Pulmonary artery endothelial cell (primary cell): ENCODE measurements at regions not wholly inside any gene's neighbourhood (a gene's known extent, or its start where the extent isn't known, plus 50 kb on each side); places are given as distances from the start of the nearest gene placed in this dataset.
"Not testable (repeated sequence)": the region's sequence is repeated elsewhere in the genome, so short reads cannot be mapped to it uniquely, and the experiment has no call there.

Source experiments
- DNase-seq: peaks from one replicate; pipeline ENCODE4 v3.0.0-alpha.2; 2011; ENCODE audit warnings: low read depth, low spot score

DNA sequence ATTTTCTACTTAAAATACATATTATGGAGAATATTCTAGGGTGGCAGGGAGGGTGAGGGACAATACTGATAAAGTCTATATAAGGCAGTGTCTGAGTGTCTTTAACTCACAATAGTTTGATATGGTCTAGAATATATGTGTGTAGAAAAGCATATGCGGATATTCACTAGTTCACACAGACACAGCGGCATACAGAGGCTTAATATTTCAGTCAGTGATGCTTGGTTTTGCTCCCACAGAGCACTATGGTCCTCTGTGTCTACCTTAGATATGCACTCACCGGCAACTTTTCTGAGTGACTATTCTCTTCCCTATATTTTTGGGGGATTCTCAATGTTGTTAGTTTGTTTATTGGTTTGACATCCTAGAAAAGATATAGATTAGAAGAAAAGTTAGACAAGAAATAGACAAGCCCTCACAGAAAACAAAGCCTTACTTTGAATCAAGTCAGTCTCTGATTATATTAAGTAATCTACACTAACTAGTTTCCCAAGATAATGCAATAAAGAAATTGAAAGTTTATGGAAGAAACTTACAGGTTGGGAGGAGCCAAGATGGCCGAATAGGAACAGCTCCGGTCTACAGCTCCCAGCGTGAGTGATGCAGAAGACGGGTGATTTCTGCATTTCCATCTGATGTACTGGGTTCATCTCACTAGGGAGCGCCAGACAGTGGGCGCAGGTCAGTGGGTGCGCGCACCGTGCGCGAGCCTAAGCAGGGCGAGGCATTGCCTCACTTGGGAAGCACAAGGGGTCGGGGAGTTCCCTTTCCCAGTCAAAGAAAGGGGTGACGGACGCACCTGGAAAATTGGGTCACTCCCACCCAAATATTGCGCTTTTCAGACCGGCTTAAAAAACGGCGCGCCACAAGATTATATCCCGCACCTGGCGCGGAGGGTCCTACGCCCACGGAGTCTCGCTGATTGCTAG is 578.4 kb upstream of the FOXG1 start:
- DNase-seq, result not testable (repeated sequence)

DNA sequence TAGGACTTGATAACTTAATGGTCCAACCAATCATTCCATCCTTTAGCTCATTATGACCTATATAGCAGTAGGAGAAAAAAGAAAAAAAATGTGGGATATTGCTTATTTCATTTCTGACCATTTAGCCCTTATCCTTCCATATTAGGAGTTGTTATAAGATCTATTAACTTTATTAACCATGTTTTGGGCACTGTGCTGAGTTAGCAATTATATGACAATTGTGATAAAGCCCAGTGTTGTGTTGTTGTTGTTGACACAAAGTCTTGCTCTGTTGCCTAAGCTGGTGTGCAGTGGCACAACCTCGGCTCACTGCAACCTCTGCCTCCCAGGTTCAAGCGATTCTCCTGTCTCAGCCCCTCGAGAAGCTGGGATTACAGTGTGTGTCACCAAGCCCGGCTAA is 569.7 kb upstream of the FOXG1 start:
- no peak for DNase-seq

DNA sequence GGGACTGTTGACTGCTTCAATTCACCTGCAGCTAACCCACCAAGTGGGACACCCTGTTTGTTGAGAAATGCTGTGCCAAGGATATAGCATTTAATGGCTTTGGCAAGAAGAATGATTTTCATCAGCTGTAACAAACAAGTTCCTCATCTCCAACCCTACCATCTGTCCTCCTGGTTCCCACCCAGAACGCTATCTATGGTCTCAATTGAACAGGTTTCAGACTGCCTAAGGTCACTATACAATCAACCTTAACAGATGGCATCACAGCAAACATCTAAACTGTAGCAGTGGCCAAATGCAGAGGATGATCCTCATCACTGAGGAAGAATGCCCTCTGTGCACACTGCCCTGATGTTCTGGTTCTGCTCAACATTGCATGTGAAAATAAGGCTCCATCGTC is 546.2 kb upstream of the FOXG1 start:
- no peak for DNase-seq

DNA sequence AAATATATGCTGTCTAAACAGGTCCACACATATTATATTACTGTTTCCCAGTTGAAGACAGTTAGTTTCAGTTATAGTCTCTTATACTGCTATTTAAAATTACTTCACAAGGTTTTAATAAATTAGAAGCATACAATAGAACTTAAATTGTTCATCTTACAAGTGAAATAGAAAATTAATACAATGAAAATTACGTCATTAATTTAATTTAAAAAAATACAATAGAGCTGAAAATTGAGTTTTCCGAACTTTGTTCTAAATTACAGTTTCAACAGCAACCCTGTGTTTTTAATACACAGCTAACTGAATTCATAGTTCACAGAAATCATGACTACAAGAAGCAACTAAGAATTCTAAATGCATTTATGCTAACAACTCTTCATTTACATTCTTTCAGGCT is 525.7 kb upstream of the FOXG1 start:
- no peak for DNase-seq

DNA sequence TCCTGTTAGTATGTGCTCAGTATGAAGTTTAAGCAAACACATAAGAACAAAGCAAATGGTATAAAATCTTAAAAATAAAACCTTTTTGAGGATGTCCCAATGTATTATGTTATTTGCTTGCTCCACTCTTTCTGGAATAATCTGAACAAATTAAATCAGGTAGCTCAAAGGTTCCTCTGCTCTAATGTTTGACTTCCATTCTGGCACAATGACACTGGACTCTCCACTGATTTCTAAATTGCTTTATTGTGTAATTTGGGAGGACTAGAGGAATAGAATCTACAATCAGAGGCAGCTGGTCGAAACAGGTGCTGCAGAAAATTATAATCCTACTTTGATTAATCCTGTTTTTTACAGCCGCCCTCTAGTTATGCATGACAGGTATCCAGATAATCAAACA is 523.7 kb upstream of the FOXG1 start:
- DNase-seq, result no peak

DNA sequence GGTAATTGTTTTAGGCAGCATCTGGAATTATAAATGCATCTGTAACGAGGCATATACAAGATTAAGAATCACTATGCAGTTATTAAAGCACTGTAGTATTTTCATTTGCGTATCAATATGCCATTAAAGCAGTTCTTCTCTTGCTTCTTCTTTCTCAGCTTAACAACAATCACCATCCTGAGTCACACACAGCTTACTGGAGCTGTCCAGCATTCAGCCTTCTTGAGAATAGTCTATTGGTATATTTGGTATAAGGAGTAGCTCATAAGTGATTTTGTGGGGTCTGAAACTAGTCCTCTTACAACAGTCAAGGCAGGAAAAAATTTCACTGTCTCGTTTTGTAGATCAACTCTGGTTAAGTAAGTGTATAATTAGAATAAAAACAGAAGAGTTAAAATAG is 523.0 kb upstream of the FOXG1 start:
- no peak for DNase-seq

DNA sequence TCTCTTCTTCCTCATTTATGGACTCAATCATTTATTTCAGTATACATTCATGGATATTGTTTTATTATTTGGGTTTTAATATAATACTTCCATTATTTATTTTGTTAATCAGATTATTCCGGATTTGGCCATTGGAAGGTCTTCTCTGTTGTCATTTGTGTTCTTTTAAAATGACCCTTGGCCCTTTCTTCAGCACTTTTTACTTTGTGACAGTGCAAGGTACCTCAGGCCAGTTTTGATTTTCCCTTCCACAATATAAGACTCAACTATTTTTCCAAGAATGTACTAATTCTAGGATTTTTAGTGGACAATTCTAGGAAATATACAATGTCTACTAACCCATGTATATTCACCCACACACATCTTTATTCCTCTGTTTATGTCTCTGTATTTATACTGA is 521.4 kb upstream of the FOXG1 start:
- no peak for DNase-seq

DNA sequence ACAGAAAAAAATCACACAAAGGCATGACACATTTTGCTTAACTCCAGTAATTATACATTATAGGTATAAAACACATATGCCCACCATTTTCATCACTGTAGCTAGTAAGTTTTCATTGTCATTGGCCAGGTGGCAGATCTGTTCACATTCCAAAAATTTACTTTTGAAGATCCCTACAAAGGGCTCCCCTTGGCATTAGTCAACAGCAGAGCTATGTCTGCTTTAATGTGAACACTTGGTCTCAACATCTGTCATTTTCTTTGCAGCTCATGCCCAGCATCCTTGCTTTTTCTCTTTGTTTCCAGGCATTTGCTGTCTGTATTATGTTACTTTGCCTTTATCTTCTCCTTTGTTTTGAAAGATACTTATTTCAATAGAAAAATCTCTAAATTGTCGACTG is 519.1 kb upstream of the FOXG1 start:
- no peak for DNase-seq

DNA sequence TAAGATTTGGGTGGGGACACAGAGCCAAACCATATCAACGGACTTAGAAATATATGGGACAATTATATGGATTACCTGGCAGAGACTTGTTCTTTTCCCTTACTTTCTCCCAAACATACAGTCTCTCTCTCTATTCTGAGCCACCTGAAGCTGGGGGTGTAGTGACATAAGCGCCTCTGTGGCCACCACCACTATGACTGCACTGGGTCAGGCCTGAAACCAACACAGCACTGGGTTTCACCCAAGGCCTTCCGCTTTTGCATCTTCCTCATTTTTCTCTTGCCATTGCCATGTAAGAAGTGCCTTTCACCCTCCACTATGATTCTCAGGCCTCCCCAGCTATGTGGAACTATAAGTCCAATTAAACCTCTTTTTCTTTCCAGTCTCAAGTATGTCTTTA is 514.5 kb upstream of the FOXG1 start:
- DNase-seq, result not testable (repeated sequence)

DNA sequence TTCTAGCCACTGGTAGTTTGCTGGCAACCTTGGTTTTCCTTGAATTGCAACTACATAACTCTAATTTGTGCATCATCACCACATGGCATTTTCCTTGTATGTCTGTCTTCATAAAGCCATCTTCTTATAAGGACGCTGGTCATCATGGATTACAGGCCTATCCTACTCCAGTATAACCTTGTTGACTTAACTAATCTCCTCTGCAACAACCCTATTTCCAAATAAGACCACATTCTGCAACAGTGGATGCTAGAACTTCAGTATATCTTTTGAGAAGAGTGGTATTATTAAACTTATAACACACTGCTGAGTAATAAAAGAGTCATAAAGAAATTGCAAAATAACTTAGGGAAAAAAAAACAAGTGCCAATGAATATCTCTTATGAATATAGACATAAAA is 511.8 kb upstream of the FOXG1 start:
- DNase-seq, result no peak

DNA sequence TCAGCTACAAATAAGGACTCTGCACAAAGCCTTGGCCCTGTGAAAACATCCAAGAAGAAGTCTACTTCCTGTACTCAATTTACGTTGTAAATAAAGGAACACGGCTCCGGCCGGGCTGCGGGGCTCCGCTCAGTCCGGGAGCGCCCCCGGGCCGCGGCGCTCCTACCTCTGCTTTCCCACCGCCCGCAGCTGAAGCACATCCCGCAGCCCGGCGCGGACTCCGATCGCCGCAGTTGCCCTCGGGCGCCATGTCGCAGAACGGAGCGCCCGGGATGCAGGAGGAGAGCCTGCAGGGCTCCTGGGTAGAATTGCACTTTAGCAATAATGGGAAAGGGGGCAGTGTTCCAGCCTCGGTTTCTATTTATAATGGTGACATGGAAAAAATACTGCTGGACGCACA is 502.3 kb upstream of the FOXG1 start:
- DNase-seq, result no peak

DNA sequence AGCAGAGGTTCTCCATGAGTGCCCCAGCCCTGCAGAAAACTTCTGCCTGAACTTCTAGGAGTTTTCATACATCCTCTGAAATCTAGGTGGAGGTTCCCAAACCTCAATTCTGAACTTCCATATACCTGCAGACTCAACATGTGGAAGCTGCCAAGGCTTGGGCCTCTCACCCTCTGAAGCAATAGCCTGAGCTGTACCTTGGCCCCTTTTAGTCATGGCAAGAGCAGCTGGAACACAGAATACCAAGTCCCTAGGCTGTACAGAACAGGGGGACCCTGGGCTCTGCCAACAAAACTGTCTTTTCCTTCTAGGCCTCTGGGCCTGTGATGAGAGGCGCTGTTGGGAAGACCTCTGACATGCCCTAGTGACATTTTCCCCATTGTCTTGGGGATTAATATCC is 494.3 kb upstream of the FOXG1 start:
- DNase-seq, result no peak

DNA sequence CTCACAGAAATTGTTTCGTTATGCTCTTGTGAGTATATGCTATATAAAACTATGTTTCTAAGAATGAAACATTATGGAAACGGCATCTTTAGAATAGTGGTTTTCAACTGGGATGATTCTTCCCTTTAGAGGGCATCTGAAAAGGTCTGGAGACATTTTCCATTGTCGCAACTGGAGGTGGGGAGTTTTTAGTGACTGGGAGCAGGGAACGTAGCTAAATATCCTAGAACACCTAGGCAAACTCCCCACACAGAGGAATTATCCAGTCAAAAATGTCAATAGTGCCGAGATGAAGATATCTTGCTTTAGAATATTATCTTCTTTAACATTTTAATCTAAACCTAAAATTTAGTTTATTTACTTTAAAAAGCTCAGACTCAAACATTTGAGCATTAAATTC is 486.1 kb upstream of the FOXG1 start:
- DNase-seq, result no peak

DNA sequence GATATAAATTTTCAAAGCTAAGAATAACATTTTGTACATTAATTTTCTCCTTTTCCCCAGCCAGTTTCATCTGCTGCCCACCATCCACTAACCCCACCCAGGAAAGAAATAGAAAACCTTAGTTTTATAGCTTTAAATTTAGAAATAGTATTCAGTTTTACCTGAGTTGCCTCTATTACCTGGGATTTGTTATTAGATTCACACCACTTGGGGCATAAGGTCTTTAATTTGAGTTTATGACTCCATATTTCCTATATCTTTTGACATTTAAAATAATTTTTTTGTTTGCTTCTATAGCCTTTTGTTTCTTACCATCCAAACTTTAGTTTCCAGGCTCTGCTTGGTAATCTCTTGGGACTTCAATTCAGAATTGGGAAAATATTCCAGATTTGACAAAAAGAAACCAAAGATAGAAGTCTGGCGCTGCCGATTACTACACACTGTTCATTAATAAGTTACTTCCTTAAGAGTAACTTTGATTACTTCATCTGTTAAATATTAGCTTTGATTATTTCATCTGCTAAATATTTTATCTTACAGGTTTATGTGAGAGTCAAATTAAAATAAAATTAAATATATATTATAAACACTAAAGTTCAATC is 485.5 kb upstream of the FOXG1 start:
- no peak for DNase-seq

DNA sequence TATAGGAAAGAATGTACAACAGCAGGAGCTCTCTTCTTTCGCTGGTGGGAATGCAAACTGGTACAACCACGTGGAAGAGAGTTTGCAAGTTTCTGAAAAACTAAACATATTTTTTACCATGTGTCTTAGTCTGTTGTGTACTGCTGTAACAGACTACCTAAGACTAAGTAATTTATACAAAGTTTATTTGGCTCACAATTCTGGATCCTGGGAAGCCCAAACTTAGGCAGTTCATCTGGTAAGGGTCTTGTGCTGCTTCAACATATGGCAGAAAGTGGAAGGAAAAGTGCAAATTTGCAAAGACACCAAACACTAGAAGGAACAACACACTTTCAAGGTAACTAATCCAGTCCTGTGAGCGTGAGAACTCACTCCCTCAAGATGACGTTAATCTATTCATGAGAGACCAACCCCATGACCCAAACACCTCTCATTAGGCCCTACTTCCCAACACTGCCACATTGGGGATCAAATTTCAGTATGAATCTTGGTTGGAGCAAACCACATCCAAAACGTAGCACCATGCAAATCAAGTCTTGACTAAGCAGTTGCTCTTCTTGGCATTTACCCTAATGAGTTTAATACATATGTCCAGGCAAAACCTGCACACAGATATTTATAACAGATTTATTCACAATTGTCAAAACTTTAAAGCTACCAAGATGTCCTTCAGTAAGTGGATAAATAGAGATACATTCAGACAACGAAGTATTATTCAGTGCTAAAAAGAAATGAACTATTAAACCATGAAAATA is 481.9 kb upstream of the FOXG1 start:
- no peak for DNase-seq

DNA sequence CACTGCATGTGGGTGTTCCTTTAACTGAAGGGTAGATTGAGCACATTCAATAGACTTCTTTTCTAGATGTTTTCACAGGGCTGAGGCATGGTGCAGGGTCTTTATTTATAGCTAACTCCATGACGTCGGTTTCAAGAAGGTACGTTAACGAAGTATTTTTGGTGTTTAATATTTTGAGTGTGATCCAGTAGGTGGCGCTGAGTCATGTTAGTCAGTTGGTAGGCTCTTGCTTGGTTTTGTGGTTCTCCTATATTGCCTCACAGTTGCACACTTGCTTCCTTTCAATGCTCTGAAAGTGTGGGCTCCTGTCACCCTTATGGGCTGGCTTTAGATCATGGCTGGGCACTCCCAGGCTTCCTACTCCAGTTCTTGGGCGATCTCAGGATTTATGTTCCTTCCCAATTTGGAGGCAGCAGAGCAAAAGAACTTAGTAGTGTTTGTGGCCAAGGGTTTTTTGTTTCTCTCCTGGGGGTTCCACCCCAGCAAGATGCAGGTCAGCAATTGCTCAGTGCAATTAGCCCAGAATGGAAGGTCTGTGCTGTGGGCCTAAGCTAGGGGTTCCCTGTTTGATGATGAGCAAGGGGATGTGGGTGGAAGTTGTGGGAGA is 471.6 kb upstream of the FOXG1 start:
- DNase-seq, result peak; percentile 36

DNA sequence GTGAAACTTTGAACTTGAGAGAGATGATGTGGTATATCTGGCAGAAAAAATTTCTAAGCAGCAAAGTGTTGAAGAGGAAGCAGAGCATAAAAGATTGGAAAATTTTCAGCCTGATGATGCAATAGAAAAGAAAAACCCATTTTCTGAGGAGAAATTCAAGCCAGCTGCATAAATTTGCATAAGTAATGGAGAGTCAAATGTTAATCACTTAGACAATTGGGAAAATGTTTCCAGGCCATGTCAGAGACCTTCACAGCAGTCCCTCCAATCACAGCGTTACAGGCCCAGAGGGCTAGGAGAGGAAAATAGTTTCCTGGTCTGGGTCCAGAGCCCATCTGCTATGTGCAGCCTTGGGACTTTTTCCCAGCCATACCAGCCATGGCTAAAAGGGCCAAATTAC is 469.0 kb upstream of the FOXG1 start:
- no peak for DNase-seq

DNA sequence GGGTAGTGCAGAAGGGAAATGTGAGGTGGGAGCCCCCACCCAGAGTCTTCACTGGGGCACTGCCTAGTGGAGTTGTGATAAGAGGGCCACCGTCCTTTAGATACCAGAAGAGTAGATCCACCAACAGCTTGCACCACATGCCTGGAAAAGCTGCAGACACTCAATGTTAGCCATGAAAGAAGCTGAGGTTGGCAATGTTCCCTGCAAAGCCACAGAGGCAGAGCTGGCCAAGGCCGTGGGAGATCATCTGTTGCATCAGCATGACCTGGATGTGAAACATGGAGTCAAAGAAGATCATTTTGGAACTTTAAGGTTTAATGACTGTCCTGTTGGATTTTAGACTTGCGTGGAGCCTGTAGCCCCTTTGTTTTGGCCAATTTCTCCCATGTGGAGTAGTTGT is 468.4 kb upstream of the FOXG1 start:
- no peak for DNase-seq

DNA sequence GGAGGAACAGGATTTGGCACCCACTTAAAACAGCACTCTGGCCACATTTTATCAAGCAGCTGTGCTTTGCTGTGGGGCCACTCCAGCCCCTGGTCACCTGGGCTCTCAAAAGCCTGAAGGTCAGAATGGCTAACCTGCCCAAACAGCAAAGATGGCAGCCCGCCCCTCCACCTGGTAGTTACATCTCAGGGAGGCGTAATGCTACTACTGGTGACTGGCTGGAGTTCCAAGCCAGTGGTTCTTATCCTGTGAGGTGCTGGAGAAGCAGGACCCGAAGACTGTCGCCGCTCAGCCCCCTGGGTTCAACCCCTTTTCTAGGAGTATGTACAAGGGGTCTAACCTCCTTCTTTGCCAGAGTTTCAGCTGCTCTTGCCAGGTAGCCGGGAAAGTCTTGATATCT is 467.4 kb upstream of the FOXG1 start:
- no peak for DNase-seq

DNA sequence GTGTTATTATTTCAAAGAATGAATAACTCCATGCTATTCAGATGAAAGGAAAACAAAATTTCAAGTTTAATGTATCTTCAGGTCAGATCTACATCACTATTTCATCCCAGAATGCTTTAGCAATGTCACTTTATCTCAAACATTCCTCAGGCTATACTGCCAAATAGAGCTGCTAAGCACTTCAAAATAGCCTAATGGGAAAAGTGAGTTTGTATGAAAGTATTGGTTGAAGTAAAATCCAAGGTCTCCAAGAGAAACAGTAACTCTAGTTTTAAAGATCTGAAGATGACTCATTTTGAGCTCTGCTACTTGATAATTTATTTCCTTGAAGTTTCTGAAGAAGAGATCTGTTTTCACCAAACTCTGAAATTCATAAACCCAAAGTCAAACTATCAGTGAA is 466.2 kb upstream of the FOXG1 start:
- no peak for DNase-seq

DNA sequence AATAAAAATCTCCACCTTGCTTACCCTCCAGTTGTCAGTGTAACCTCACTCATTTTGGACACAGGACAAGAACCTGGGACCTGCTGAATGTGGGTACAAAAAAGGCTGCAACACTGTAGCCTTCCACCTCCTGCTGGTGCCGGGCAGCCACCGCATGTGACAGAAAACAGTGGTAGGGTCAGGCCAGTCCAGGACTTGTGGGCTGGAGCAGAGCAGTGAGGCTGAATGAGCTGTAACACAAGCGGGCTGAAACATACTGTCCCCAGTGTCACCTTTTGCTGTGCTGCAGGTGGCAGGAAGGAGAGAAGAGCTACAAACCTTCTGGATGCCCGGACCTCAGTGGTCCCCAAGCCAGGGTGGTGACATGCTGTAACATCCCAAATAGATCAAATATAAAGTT is 465.4 kb upstream of the FOXG1 start:
- DNase-seq, result no peak

DNA sequence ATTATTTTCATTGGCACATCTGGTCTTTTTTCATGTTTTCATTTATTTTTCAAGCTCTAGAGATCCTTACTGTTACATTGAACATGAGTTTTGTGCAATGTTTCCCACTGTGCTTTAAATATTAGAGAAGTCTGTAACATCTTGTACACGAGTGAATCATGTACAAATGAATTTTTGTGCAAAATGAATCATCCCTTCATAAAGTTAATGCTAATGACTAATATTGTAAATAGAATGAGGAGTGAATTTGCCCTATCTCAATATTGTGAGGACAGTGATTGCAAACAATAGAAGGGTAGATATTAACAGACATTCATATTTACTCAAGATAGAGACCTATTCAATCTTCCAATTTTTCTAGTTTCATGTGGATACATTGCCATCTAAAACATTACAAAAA is 463.3 kb upstream of the FOXG1 start:
- DNase-seq, result no peak
